T-helper 1 cell treated with Interleukin-12 subunit alpha and Interleukin-12 subunit beta and Interleukin-4 antibody, amounts not matched to agents 30 μg/mL and 1 μg/mL, for 36 hours (primary cell): ENCODE measurements at regions not wholly inside any gene's neighbourhood (a gene's known extent, or its start where the extent isn't known, plus 50 kb on each side); places are given as distances from the start of the nearest gene placed in this dataset.
"Not testable (repeated sequence)": the region's sequence is repeated elsewhere in the genome, so short reads cannot be mapped to it uniquely, and the experiment has no call there.

Source experiments
- H3K27ac Mint-ChIP-seq: one replicate; pipeline ENCODE4 v1.8.0; 2021; ENCODE audit warnings: mild to moderate bottlenecking, mixed read lengths
- H3K27me3 Mint-ChIP-seq: one replicate; pipeline ENCODE4 v1.8.0; 2021; ENCODE audit warnings: low read depth, mixed read lengths
- H3K36me3 Mint-ChIP-seq: one replicate; pipeline ENCODE4 v1.8.0; 2021; ENCODE audit warnings: low read depth, mixed read lengths
- H3K4me1 Mint-ChIP-seq: one replicate; pipeline ENCODE4 v1.8.0; 2021; ENCODE audit warnings: low read depth, mixed read lengths
- H3K4me3 Mint-ChIP-seq: one replicate; pipeline ENCODE4 v1.8.0; 2021; ENCODE audit warnings: mild to moderate bottlenecking, moderate library complexity, mixed read lengths
- H3K9me3 Mint-ChIP-seq: one replicate; pipeline ENCODE4 v1.8.0; 2021; ENCODE audit warnings: mixed read lengths

- Mint-ChIP-seq H3K36me3 (no peaks in the 10 kb centered on the region), H3K27me3 (no peaks in the 10 kb centered on the region), H3K4me1 (no peaks in the 10 kb centered on the region), H3K9me3 (peaks cover 7% of the 10 kb centered on the region), H3K27ac (no peak overlapping the region), H3K4me3 (no peak overlapping the region)
These were observed 926.3 kb downstream of the TLE4 start for GRCh38 chr9:80498001-80498555.

DNA sequence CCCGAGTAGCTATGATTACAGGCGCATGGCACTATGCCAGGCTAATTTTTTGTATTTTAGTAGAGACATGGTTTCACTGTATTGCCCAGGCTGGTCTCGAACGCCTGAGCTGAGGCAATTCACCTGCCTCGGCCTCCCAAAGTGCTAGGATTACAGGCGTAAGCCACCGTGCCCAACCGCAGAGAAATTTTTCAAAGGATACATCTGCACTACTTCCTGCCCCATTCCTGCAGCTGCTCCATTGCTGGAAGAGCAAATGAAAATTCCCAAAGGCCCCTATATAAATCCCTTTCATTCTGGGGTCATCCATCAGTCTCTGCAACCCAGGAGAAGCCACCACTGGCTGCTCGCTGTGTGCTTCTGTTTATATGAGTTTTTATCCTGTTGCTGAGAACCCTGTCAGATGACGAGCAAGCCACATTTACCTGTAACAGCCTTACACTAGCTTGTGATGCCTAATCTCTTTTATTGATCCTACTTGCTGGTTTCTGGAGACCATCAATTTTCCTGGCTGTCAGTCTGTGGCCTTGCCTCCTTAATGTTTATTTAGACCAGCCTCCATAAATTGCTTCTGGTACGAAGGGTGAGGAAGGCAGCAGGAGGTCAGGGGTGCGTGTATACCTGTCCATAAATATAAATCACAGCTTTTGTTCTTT, 925.3 kb downstream of the TLE4 start:
- Mint-ChIP-seq H3K4me3 (no peak overlapping the region), H3K27ac (no peak overlapping the region), H3K9me3 (peaks cover 7% of the 10 kb centered on the region)

DNA sequence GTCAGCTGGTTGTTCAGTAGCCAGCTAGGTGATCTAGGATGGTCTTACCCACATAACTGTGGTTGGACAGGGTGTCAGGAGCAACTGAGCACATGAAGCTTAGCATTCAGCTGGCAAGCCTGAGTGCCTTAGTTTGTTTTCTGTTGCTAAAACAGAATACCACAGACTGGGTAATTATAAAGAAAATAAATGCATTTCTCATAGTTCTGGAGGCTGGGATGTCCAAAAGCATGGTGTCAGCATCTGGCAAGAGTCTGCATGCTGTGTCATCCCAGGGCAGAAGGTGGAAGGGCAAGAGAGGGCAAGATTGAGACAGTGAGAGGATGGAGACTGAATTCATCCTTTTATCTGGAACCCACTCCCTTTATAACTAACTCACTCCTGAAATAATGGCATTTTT, 921.5 kb downstream of the TLE4 start:
- H3K27me3 Mint-ChIP-seq: no peaks in the 10 kb centered on the region
- H3K36me3 Mint-ChIP-seq: no peaks in the 10 kb centered on the region
- no peak overlapping the region for H3K4me3 Mint-ChIP-seq
- H3K4me1 Mint-ChIP-seq: no peaks in the 10 kb centered on the region
- peaks cover 7% of the 10 kb centered on the region for H3K9me3 Mint-ChIP-seq
- no peak overlapping the region for H3K27ac Mint-ChIP-seq

More for the DNA sequence above, 925.3 kb downstream of the TLE4 start:
- Mint-ChIP-seq H3K36me3 (no peaks in the 10 kb centered on the region), H3K4me1 (no peaks in the 10 kb centered on the region), H3K27me3 (no peaks in the 10 kb centered on the region)

GRCh38 chr9:80492221-80492620, 920.5 kb downstream of the TLE4 start:
- no peaks in the 10 kb centered on the region for H3K4me1 Mint-ChIP-seq
- H3K9me3 Mint-ChIP-seq: peaks cover 7% of the 10 kb centered on the region
- no peaks in the 10 kb centered on the region for H3K36me3 Mint-ChIP-seq
- H3K27ac Mint-ChIP-seq: no peak overlapping the region
- H3K4me3 Mint-ChIP-seq: no peak overlapping the region
- no peaks in the 10 kb centered on the region for H3K27me3 Mint-ChIP-seq

DNA sequence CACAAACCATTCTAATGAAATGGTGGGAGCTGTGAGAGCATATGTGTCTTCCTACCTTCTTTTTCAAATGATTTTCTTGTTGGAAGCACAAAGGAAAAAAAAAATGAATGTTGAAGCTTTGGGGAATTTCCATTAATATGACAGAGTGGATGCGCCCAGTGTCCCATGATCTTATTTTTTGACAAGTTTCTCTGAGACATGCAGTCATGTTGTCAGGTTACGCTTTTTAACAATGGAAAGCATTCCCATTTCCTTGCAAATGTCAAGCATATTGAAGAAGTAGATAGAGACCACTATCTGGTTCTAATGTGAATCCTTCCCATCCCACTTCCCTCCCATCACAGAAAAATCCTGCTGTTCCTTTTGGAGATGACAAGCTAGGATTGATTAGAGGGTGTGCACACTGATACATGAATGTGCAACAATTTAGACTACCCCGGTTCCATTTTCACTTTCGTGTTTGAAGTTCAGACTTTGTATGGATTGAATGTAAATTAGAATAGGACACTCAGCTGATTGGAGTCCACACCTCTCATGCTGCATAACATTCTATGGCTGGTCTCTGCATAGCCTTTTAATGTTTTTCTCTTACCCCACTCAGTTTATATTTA, 919.4 kb downstream of the TLE4 start:
- no peaks in the 10 kb centered on the region for H3K36me3 Mint-ChIP-seq
- H3K27ac Mint-ChIP-seq: no peak overlapping the region

DNA sequence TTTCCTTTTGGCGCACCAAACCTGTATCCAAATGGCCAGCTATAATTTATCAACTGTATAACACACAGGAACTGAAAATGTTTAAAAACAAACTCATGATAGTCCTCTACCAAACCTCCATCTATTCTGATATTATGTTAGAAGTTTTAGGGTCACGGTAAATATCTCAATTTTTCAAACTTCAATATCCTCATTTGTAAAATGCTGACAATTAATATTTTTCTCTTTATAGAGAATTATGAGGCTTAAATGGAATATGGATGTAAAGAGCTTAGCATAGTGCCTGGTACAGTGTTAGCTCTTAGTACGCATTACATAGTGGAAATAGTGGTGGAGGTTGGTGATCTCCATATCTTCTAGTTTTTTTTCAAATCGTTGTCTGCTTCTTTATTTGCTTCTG, 917.6 kb downstream of the TLE4 start:
- H3K27me3 Mint-ChIP-seq: no peaks in the 10 kb centered on the region
- no peaks in the 10 kb centered on the region for H3K36me3 Mint-ChIP-seq
- no peak overlapping the region for H3K4me3 Mint-ChIP-seq
- H3K9me3 Mint-ChIP-seq: no peaks in the 10 kb centered on the region
- H3K4me1 Mint-ChIP-seq: no peaks in the 10 kb centered on the region
- H3K27ac Mint-ChIP-seq: no peak overlapping the region

More for the DNA sequence above, 919.4 kb downstream of the TLE4 start:
- Mint-ChIP-seq H3K4me3 (no peak overlapping the region), H3K27me3 (no peaks in the 10 kb centered on the region), H3K4me1 (no peaks in the 10 kb centered on the region), H3K9me3 (peaks cover 3% of the 10 kb centered on the region)

- peaks cover 11% of the 10 kb centered on the region for H3K9me3 Mint-ChIP-seq
- no peak overlapping the region for H3K27ac Mint-ChIP-seq
- no peaks in the 10 kb centered on the region for H3K36me3 Mint-ChIP-seq
- H3K4me1 Mint-ChIP-seq: no peaks in the 10 kb centered on the region
- H3K4me3 Mint-ChIP-seq: no peak overlapping the region
- H3K27me3 Mint-ChIP-seq: no peaks in the 10 kb centered on the region
These were observed 913.9 kb downstream of the TLE4 start for GRCh38 chr9:80485420-80486250.

DNA sequence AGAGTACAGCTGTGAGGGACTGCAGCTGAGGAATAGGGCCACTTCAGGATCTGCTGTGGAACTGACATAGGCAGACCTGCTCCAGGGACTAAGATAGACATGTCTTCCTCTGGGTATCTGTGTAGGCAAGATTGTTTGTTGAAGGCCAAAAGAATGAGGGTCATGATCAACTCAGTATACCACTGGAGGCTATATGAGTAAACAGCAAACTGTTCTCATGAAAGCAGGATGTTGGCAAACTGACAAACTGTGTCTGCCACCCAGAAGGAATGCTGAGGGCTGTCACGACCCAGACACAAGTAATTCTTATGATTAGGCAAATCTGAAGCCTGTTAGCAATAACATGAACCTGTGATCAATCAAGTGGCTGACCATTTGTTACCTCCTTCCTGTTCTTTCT, 910.5 kb downstream of the TLE4 start:
- H3K9me3 Mint-ChIP-seq: peaks cover 14% of the 10 kb centered on the region
- not testable (repeated sequence) for H3K36me3 Mint-ChIP-seq, H3K4me3 Mint-ChIP-seq, H3K27ac Mint-ChIP-seq, H3K4me1 Mint-ChIP-seq, H3K27me3 Mint-ChIP-seq

DNA sequence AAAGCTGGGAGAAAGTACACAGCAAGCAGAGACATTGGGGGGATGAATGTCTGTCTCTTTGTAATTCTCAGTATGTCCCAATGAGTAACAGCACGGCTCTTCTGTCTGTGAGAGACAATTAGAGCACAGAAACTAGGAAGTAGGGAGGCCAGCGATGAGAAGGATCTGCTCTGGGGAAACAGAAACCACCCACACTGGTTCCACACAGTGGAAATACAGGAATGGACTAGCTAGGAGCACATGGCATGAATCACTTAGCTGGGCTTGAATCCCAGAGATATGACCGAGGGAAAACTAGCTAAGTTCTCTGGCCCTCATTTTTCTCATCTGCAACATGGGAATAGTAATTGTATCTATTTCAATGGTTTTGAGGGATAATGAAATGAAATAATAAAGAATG, 895.9 kb downstream of the TLE4 start:
- Mint-ChIP-seq H3K4me1 (no peaks in the 10 kb centered on the region), H3K36me3 (no peaks in the 10 kb centered on the region), H3K9me3 (peaks cover 8% of the 10 kb centered on the region), H3K27me3 (no peaks in the 10 kb centered on the region), H3K27ac (no peak overlapping the region), H3K4me3 (no peak overlapping the region)

- Mint-ChIP-seq H3K27me3 (no peaks in the 10 kb centered on the region), H3K4me1 (no peaks in the 10 kb centered on the region), H3K4me3 (no peak overlapping the region), H3K27ac (no peak overlapping the region), H3K9me3 (peaks cover 8% of the 10 kb centered on the region), H3K36me3 (no peaks in the 10 kb centered on the region)
These were observed 893.8 kb downstream of the TLE4 start for GRCh38 chr9:80465556-80465955.

- H3K36me3 Mint-ChIP-seq: no peaks in the 10 kb centered on the region
- H3K27ac Mint-ChIP-seq: no peak overlapping the region
- peaks cover 3% of the 10 kb centered on the region for H3K9me3 Mint-ChIP-seq
- no peaks in the 10 kb centered on the region for H3K4me1 Mint-ChIP-seq
- H3K4me3 Mint-ChIP-seq: no peak overlapping the region
- no peaks in the 10 kb centered on the region for H3K27me3 Mint-ChIP-seq
These were observed 877.7 kb downstream of the TLE4 start for GRCh38 chr9:80449513-80449912.

- H3K4me1 Mint-ChIP-seq: no peaks in the 10 kb centered on the region
- H3K27ac Mint-ChIP-seq: no peak overlapping the region
- H3K27me3 Mint-ChIP-seq: no peaks in the 10 kb centered on the region
- H3K36me3 Mint-ChIP-seq: no peaks in the 10 kb centered on the region
- no peak overlapping the region for H3K4me3 Mint-ChIP-seq
- no peaks in the 10 kb centered on the region for H3K9me3 Mint-ChIP-seq
These were observed 877.2 kb downstream of the TLE4 start for GRCh38 chr9:80448996-80449395.

- Mint-ChIP-seq H3K4me1 (no peaks in the 10 kb centered on the region), H3K9me3 (no peaks in the 10 kb centered on the region), H3K27me3 (no peaks in the 10 kb centered on the region), H3K4me3 (no peak overlapping the region), H3K36me3 (no peaks in the 10 kb centered on the region), H3K27ac (no peak overlapping the region)
These were observed 876.1 kb downstream of the TLE4 start for GRCh38 chr9:80447876-80448275.

GRCh38 chr9:80440724-80441123, 869.0 kb downstream of the TLE4 start:
- no peak overlapping the region for H3K4me3 Mint-ChIP-seq
- H3K9me3 Mint-ChIP-seq: no peaks in the 10 kb centered on the region
- no peaks in the 10 kb centered on the region for H3K4me1 Mint-ChIP-seq
- H3K27me3 Mint-ChIP-seq: no peaks in the 10 kb centered on the region
- H3K36me3 Mint-ChIP-seq: no peaks in the 10 kb centered on the region
- H3K27ac Mint-ChIP-seq: no peak overlapping the region

DNA sequence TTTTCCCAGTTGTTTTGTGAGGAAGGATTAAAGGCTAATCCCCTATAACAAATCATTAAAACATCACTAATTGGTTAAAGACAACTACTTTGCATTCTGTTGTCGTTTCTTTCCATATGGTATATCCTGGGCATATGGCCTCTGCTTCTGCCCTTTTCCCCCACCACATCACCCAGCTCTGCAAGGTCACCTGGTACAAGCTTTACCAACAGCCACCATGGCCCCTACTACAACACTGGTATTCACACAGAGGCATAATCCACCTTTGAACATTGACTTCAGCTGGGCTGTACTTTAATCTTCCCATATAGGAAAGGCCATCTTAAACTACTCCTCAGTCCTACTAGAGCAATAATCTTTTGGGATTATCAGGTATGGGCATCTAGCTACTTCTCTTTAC, 866.1 kb downstream of the TLE4 start:
- no peaks in the 10 kb centered on the region for H3K27me3 Mint-ChIP-seq
- no peaks in the 10 kb centered on the region for H3K36me3 Mint-ChIP-seq
- H3K4me3 Mint-ChIP-seq: no peak overlapping the region

More for the DNA sequence above, 866.1 kb downstream of the TLE4 start:
- Mint-ChIP-seq H3K27ac (no peak overlapping the region), H3K9me3 (no peaks in the 10 kb centered on the region), H3K4me1 (no peaks in the 10 kb centered on the region)
